NCI-H460 (cell line): ENCODE measurements at regions not wholly inside any gene's neighbourhood (a gene's known extent, or its start where the extent isn't known, plus 50 kb on each side); places are given as distances from the start of the nearest gene placed in this dataset.

Experiments
- DNase-seq: peaks from one replicate; pipeline ENCODE4 v3.0.0-alpha.2; 2016; ENCODE audit warnings: low read depth; ENCODE audit errors: extremely low read depth

- no peak for DNase-seq
Observed at GRCh38 chr11:95586155-95586554, 203.4 kb downstream of the FAM76B start.

- no peak for DNase-seq
Observed at GRCh38 chr11:95585752-95586077, 203.9 kb downstream of the FAM76B start.

- no peak for DNase-seq
Observed at GRCh38 chr11:95585069-95585751, 204.4 kb downstream of the FAM76B start.

- DNase-seq: no peak
Observed at GRCh38 chr11:95584589-95584988, 205.0 kb downstream of the FAM76B start.

- DNase-seq: no peak
Observed at GRCh38 chr11:95584180-95584579, 205.4 kb downstream of the FAM76B start.

GRCh38 chr11:95577716-95578460, 211.7 kb downstream of the FAM76B start:
- no peak for DNase-seq

- no peak for DNase-seq
Observed at GRCh38 chr11:95576146-95576845, 213.3 kb downstream of the FAM76B start.

GRCh38 chr11:95575517-95575916, 214.1 kb downstream of the FAM76B start:
- no peak for DNase-seq

- no peak for DNase-seq
Observed at GRCh38 chr11:95571718-95572260, 217.8 kb downstream of the FAM76B start.

- DNase-seq: no peak
Observed at GRCh38 chr11:95570845-95571244, 218.7 kb downstream of the FAM76B start.

- DNase-seq: no peak
Observed at GRCh38 chr11:95569207-95569606, 220.4 kb downstream of the FAM76B start.

GRCh38 chr11:95568281-95568680, 221.3 kb downstream of the FAM76B start:
- DNase-seq: no peak

GRCh38 chr11:95567685-95568084, 221.9 kb downstream of the FAM76B start:
- no peak for DNase-seq

- DNase-seq: no peak
Observed at GRCh38 chr11:95566211-95566610, 223.4 kb downstream of the FAM76B start.

GRCh38 chr11:95565724-95566141, 223.8 kb downstream of the FAM76B start:
- no peak for DNase-seq

GRCh38 chr11:95563859-95564258, 225.7 kb downstream of the FAM76B start:
- DNase-seq: no peak

GRCh38 chr11:95563173-95563572, 226.4 kb downstream of the FAM76B start:
- no peak for DNase-seq

GRCh38 chr11:95562196-95562921, 227.2 kb downstream of the FAM76B start:
- DNase-seq: no peak

- DNase-seq: no peak
Observed at GRCh38 chr11:95559899-95560298, 229.7 kb downstream of the FAM76B start.

- DNase-seq: no peak
Observed at GRCh38 chr11:95557376-95557775, 232.2 kb downstream of the FAM76B start.
